Sigmoid colon (tissue), 3 donors: ENCODE measurements at regions not wholly inside any gene's neighbourhood (a gene's known extent, or its start where the extent isn't known, plus 50 kb on each side); places are given as distances from the start of the nearest gene placed in this dataset.

ENCODE experiments used
- CTCF ChIP-seq, 4 experiments: fragments of 450-650 bp in 3 of 4; fragments of 200-600 bp in 1 of 4; IDR thresholded peaks; one replicate each; pipeline ENCODE4 v1.5.1; 2016 to 2019; ENCODE audit warnings: antibody characterized with exemption in 4 of 4, mild to moderate bottlenecking in 3 of 4, moderate library complexity in 2 of 4
- POLR2A ChIP-seq, 2 donors: fragments of 450-650 bp; IDR thresholded peaks; one replicate each; pipeline ENCODE4 v1.6.1; 2016; ENCODE audit warnings: antibody characterized with exemption in 2 of 2, mild to moderate bottlenecking in 2 of 2, moderate library complexity in 2 of 2

- TF ChIP-seq CTCF (IDR thresholded peaks at IDR 0.05) (no peak), POLR2A (IDR thresholded peaks at IDR 0.05) (no peak)
Observed at GRCh38 chr12:115002434-115002833, 318.5 kb upstream of the TBX3 start.
